Mucosa of descending colon (tissue), 3 donors: ENCODE measurements at regions not wholly inside any gene's neighbourhood (a gene's known extent, or its start where the extent isn't known, plus 50 kb on each side); places are given as distances from the start of the nearest gene placed in this dataset.

Experiments
- ATAC-seq: fragments of 200-7000 bp; cut with Tn5 transposase; one replicate; pipeline ENCODE4 v1.9.1; 2020; ENCODE audit warnings: mild to moderate bottlenecking, moderate library complexity
- DNase-seq, 3 donors: peaks; one replicate each; pipeline ENCODE4 v3.0.0-alpha.2; 2020
- H3K36me3 ChIP-seq: fragments of 200-600 bp; one replicate; pipeline ENCODE4 v1.8.0; 2021; ENCODE audit warnings: low read depth, mild to moderate bottlenecking
- H3K4me1 ChIP-seq: fragments of 200-600 bp; one replicate; pipeline ENCODE4 v1.8.0; 2021; ENCODE audit warnings: low read depth, mild to moderate bottlenecking
- H3K4me3 ChIP-seq: fragments of 200-600 bp; one replicate; pipeline ENCODE4 v1.8.0; 2021; ENCODE audit warnings: mild to moderate bottlenecking
- H3K9me3 ChIP-seq: fragments of 200-600 bp; one replicate; pipeline ENCODE4 v1.8.0; 2021; ENCODE audit warnings: mild to moderate bottlenecking
- CTCF ChIP-seq: fragments of 200-600 bp; IDR thresholded peaks from one replicate; pipeline ENCODE4 v1.8.0; 2022; ENCODE audit warnings: antibody characterized with exemption, mild to moderate bottlenecking
- intact Hi-C, 2 donors: fragments of 100-400 bp; cut with DNase I in 1 of 2; cut with micrococcal nuclease in 1 of 2; formaldehyde crosslinking; loops; one replicate each; pipeline versions ENCODE4 v1.11.0 to v1.11.1; 2022; cut with DNase I, micrococcal nuclease
- donor health status: DM: no; HTN: no; CAD: no; lungs with moderate emphysema.
- donor health status: DM: no; HTN: no; CAD: no.
- donor health status: DM: no; HTN: yes; CAD: no.

DNA sequence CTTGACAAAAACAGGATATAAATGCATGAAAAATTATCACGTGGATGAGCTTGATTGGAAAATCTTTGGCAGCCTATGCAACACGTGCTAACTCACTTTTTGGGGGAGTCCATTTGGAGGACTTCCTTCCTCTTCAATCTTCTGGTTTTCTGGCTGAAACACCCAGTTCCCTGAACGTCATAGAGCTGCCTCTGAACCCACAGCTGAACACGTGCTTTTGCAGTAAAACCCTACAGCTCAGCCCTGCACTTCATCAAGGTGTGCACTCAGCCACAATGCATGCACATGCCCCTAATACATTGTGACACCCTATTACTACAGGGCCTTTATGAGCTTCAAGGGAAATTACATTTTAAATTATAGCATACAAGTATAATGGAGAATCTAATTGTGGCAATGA, 808.7 kb upstream of the AUTS2 start:
- H3K4me1 ChIP-seq: no peaks in the 10 kb centered on the region
- ATAC-seq (no peak), DNase-seq (no peak)
- no peak for TF ChIP-seq CTCF
- H3K9me3 ChIP-seq: peaks cover 26% of the 10 kb centered on the region
- no peaks in the 10 kb centered on the region for H3K36me3 ChIP-seq
- intact Hi-C loops: no loop called here
- H3K4me3 ChIP-seq: no peak overlapping the region

DNA sequence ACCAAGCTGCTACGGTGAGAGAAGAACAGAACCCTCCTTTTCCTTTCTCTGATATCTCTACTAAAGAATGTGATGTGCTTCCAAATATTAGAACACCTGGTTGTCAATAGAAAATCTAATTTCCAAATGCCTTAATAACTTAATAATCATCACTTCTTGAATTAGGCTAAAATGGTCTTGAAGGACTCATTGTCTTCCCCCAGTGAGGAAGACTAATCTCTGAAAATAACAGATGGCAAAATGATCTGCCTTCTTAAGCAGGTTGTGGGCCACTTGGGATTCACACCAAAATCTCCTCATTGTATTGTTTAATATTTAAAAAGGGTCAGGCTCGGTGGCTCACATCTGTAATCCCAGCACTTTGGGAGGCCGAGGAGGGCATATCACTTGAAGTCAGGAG, 805.9 kb upstream of the AUTS2 start:
- H3K9me3 ChIP-seq: peaks cover 41% of the 10 kb centered on the region
- intact Hi-C loops: no loop called here
- no peak for DNase-seq
- ATAC-seq: no peak
- H3K4me3 ChIP-seq: no peak overlapping the region
- no peak for TF ChIP-seq CTCF
- no peaks in the 10 kb centered on the region for H3K4me1 ChIP-seq
- H3K36me3 ChIP-seq: no peaks in the 10 kb centered on the region

GRCh38 chr7:68793513-68793912, 804.8 kb upstream of the AUTS2 start:
- Histone ChIP-seq H3K36me3 (no peaks in the 10 kb centered on the region), H3K4me3 (no peak overlapping the region), H3K9me3 (peaks cover 45% of the 10 kb centered on the region), H3K4me1 (no peaks in the 10 kb centered on the region)
- intact Hi-C loops: no loop called here
- DNase-seq (no peak), ATAC-seq (no peak)
- no peak for TF ChIP-seq CTCF

DNA sequence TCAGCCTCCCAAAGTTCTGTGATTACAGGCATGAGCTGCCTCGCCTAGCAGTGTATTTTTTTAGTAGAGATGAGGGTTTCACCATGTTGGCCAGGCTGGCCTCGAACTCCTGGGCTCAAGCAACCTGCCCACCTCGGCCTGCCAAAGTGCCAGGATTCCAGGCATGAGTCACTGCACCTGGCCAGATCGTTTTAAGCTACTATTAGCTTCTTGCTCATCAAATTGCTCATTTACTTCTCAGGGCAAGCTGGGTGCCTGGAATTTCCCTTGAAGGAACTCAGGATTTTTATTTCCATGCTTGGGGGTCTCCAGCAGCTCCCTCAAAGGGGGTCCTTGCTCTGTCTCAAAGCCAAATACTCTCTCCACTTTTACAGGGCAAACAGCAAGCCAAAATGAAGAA, 798.0 kb upstream of the AUTS2 start:
- Histone ChIP-seq H3K36me3 (no peaks in the 10 kb centered on the region), H3K9me3 (peaks cover 58% of the 10 kb centered on the region), H3K4me1 (no peaks in the 10 kb centered on the region), H3K4me3 (no peak overlapping the region)
- intact Hi-C loops: no loop called here
- DNase-seq (no peak), ATAC-seq (no peak)
- no peak for TF ChIP-seq CTCF

GRCh38 chr7:68805159-68805558, 793.1 kb upstream of the AUTS2 start:
- TF ChIP-seq CTCF: no peak
- peaks cover 55% of the 10 kb centered on the region for H3K9me3 ChIP-seq
- no peaks in the 10 kb centered on the region for H3K4me1 ChIP-seq
- no peak for DNase-seq
- no peaks in the 10 kb centered on the region for H3K36me3 ChIP-seq
- no peak overlapping the region for H3K4me3 ChIP-seq
- intact Hi-C loops: no loop called here
- no peak for ATAC-seq

GRCh38 chr7:68807666-68808065, 790.6 kb upstream of the AUTS2 start:
- Histone ChIP-seq H3K9me3 (peaks cover 45% of the 10 kb centered on the region), H3K36me3 (no peaks in the 10 kb centered on the region), H3K4me3 (no peak overlapping the region), H3K4me1 (no peaks in the 10 kb centered on the region)
- no peak for DNase-seq
- no peak for TF ChIP-seq CTCF
- intact Hi-C loops: no loop called here
- no peak for ATAC-seq
